ENCODE measurements at regions not wholly inside any gene's neighbourhood (a gene's known extent, or its start where the extent isn't known, plus 50 kb on each side); places are given as distances from the start of the nearest gene placed in this dataset.

- TF ChIP-seq, protein P1, sequence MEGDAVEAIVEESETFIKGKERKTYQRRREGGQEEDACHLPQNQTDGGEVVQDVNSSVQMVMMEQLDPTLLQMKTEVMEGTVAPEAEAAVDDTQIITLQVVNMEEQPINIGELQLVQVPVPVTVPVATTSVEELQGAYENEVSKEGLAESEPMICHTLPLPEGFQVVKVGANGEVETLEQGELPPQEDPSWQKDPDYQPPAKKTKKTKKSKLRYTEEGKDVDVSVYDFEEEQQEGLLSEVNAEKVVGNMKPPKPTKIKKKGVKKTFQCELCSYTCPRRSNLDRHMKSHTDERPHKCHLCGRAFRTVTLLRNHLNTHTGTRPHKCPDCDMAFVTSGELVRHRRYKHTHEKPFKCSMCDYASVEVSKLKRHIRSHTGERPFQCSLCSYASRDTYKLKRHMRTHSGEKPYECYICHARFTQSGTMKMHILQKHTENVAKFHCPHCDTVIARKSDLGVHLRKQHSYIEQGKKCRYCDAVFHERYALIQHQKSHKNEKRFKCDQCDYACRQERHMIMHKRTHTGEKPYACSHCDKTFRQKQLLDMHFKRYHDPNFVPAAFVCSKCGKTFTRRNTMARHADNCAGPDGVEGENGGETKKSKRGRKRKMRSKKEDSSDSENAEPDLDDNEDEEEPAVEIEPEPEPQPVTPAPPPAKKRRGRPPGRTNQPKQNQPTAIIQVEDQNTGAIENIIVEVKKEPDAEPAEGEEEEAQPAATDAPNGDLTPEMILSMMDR (IDR thresholded peaks at IDR 0.05): no peak
Observed at GRCh38 chr4:94135701-94136100, 72.0 kb upstream of the SMARCAD1 start.

GRCh38 chr4:94139931-94140612 lies 67.6 kb upstream of the SMARCAD1 start:
- TF ChIP-seq, protein P1 (IDR thresholded peaks at IDR 0.05): no peak

- TF ChIP-seq, protein P1 (IDR thresholded peaks at IDR 0.05): no peak
Observed at GRCh38 chr4:94141001-94141400, 66.7 kb upstream of the SMARCAD1 start.

DNA sequence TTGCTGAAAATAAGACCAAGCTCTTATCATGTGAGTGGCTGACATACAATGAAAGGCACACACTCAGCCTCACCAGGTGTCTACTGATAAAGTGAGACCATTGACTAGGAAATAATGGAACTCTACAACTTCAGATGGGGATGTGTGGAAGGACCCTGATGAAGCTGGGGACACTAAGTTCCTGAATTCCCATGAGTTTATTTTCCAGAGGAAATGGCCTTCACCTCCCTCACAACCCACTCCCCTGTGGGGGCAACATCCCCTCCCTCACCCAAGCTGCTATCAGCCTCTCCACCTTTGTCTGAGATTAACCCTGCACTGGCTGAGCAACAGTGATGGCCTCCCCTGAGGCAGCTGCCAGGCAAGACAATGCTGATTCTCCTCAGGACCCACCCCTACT lies 55.2 kb upstream of the SMARCAD1 start:
- TF ChIP-seq, protein P1 (IDR thresholded peaks at IDR 0.05): no peak

DNA sequence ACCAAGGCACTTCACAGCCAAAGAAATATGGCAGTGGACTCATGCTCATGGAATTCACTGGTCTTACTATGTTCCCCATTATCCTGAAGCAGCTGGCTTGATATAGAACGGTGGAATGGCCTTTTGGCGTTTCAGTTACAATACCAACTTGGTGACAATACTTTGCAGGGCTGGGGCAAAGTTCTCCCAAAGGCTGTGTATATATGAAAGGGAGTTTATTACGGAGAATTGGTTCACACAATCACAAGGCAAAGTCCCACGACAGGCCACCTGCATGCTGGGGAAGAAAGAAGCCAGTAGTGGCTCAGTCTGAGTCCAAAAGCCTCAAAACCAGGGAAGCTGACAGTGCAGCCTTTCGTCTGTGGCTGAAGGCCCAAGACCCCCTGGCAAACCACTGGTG lies 50.8 kb upstream of the SMARCAD1 start:
- TF ChIP-seq, protein P1 (IDR thresholded peaks at IDR 0.05): no peak

Measured in LNCAP (cell line).